MM.1S (cell line): ENCODE measurements at regions not wholly inside any gene's neighbourhood (a gene's known extent, or its start where the extent isn't known, plus 50 kb on each side); places are given as distances from the start of the nearest gene placed in this dataset.

Source experiments
- DNase-seq: peaks from one replicate; pipeline ENCODE4 v3.0.0-alpha.2; 2015
- H2AFZ ChIP-seq: fragments of 300-600 bp; sonication (generic); 2 replicates; pipeline ENCODE4 v1.6.0; 2016; ENCODE audit warnings: antibody characterized with exemption, low read length
- H3F3A ChIP-seq: fragments of 300-600 bp; sonication (generic); 2 replicates; pipeline ENCODE4 v1.6.1; 2016; ENCODE audit warnings: mild to moderate bottlenecking, antibody characterized with exemption, low read length, moderate library complexity, mixed read lengths; ENCODE audit not compliant: insufficient read depth
- H3K27ac ChIP-seq: fragments of 300-600 bp; sonication (generic); 2 replicates; pipeline ENCODE4 v1.5.1; 2016; ENCODE audit warnings: mild to moderate bottlenecking, low read length
- H3K27me3 ChIP-seq: fragments of 300-600 bp; sonication (generic); replicated peaks from 2 replicates; pipeline ENCODE4 v1.6.0; 2016; ENCODE audit warnings: low read length; ENCODE audit not compliant: insufficient read depth
- H3K36me3 ChIP-seq: fragments of 300-600 bp; sonication (generic); replicated peaks from 2 replicates; pipeline ENCODE4 v1.6.1; 2016; ENCODE audit warnings: mild to moderate bottlenecking, low read length, mixed read lengths; ENCODE audit not compliant: insufficient read depth
- H3K4me1 ChIP-seq: fragments of 300-600 bp; sonication (generic); 2 replicates; pipeline ENCODE4 v1.6.1; 2016; ENCODE audit warnings: low read length, mixed read lengths
- H3K4me2 ChIP-seq: fragments of 300-600 bp; sonication (generic); 2 replicates; pipeline ENCODE4 v1.6.0; 2016; ENCODE audit warnings: low read depth, low read length
- H3K4me3 ChIP-seq: fragments of 300-600 bp; sonication (generic); 2 replicates; pipeline ENCODE4 v1.5.1; 2016; ENCODE audit warnings: low read length, mixed read lengths
- H3K79me2 ChIP-seq: fragments of 300-600 bp; sonication (generic); 2 replicates; pipeline ENCODE4 v1.6.1; 2016; ENCODE audit warnings: mixed run types, low read length, mixed read lengths
- H3K9ac ChIP-seq: fragments of 300-600 bp; sonication (generic); 2 replicates; pipeline ENCODE4 v1.6.1; 2016; ENCODE audit warnings: low read length, mixed read lengths
- H3K9me2 ChIP-seq: fragments of 300-600 bp; sonication (generic); replicated peaks from 2 replicates; pipeline ENCODE4 v1.6.1; 2016; ENCODE audit warnings: mild to moderate bottlenecking, low read length, mixed read lengths; ENCODE audit not compliant: insufficient read depth
- H3K9me3 ChIP-seq: fragments of 300-600 bp; sonication (generic); replicated peaks from 2 replicates; pipeline ENCODE4 v1.6.1; 2016; ENCODE audit warnings: mild to moderate bottlenecking, low read length, mixed read lengths; ENCODE audit not compliant: insufficient read depth
- H4K20me1 ChIP-seq: fragments of 300-600 bp; sonication (generic); 2 replicates; pipeline ENCODE4 v1.6.1; 2016; ENCODE audit warnings: mild to moderate bottlenecking, low read length, moderate library complexity, mixed read lengths; ENCODE audit not compliant: insufficient read depth
- EZH2 ChIP-seq: fragments of 300-600 bp; sonication (generic); optimal IDR thresholded peaks from 2 replicates; pipeline ENCODE3; 2017; ENCODE audit warnings: low read depth, mild to moderate bottlenecking, antibody characterized with exemption, low read length, mixed read lengths
- EZH2phosphoT487 ChIP-seq: fragments of 300-600 bp; sonication (generic); IDR thresholded peaks from 2 replicates; pipeline ENCODE4 v1.6.1; 2018; ENCODE audit warnings: antibody characterized with exemption, low read length
- TF ChIP-seq, protein P1 (sequence below): fragments of 300-600 bp; sonication (generic); IDR thresholded peaks from 2 replicates; pipeline ENCODE4 v1.5.1; 2016; ENCODE audit warnings: antibody characterized with exemption, low read length, mixed read lengths

DNA sequence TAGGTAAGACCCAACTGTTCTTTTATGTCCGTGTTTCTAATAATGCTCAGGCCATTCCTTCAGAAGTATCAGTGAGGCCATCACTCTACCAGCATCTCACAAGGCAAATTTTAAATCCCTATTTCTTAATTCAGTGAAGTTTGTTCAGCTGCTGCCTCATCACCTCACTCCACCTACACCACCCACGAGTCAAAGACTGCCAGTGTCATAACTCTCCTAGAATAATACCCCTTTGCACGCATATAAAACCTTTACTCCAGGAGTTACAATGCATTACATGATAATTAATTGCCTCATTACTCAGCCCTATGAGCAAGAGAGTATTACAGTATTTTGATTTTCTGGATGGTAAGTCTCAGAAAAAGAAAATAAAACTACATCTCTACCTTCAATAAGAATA lies 793.6 kb downstream of the TFAP2A start:
- Histone ChIP-seq H3K79me2 (no peaks in the 10 kb centered on the region), H3K4me3 (no peak overlapping the region), H2AFZ (no peak overlapping the region), H3K9me3 (no peaks in the 10 kb centered on the region), H3K27me3 (no peaks in the 10 kb centered on the region), H3K4me2 (no peak overlapping the region), H3F3A (no peaks in the 10 kb centered on the region), H3K9me2 (no peaks in the 10 kb centered on the region), H3K36me3 (no peaks in the 10 kb centered on the region), H3K27ac (no peak overlapping the region), H3K9ac (no peak overlapping the region), H4K20me1 (no peaks in the 10 kb centered on the region), H3K4me1 (no peaks in the 10 kb centered on the region)
- TF ChIP-seq EZH2phosphoT487 (no peak), EZH2 (no peak)
- TF ChIP-seq, protein P1, sequence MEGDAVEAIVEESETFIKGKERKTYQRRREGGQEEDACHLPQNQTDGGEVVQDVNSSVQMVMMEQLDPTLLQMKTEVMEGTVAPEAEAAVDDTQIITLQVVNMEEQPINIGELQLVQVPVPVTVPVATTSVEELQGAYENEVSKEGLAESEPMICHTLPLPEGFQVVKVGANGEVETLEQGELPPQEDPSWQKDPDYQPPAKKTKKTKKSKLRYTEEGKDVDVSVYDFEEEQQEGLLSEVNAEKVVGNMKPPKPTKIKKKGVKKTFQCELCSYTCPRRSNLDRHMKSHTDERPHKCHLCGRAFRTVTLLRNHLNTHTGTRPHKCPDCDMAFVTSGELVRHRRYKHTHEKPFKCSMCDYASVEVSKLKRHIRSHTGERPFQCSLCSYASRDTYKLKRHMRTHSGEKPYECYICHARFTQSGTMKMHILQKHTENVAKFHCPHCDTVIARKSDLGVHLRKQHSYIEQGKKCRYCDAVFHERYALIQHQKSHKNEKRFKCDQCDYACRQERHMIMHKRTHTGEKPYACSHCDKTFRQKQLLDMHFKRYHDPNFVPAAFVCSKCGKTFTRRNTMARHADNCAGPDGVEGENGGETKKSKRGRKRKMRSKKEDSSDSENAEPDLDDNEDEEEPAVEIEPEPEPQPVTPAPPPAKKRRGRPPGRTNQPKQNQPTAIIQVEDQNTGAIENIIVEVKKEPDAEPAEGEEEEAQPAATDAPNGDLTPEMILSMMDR: no peak
- no peak for DNase-seq

DNA sequence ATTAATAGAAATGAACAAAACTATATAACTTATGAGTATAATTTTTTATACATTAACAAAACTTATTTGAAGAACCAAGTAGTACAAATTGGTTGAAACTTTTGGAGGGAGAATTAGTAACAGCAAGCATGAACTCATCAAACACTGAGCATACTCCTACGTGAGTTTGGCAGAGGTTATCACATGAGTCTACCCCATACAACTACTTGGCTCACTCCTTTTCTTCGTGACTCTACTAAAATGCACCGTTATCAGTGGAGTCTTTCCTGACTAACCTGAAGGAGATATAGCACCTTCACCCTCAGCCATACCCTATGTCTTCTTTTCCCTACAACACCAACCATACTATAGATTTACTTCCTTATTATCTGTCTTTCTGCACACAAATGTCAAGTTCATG lies 794.2 kb downstream of the TFAP2A start:
- no peak overlapping the region for H3K9ac ChIP-seq
- TF ChIP-seq EZH2phosphoT487 (no peak), EZH2 (no peak)
- TF ChIP-seq, protein P1: no peak
- H3K4me1 ChIP-seq: no peaks in the 10 kb centered on the region
- H2AFZ ChIP-seq: no peak overlapping the region
- no peak for DNase-seq
- H3K4me3 ChIP-seq: no peak overlapping the region
- H3K36me3 ChIP-seq: no peaks in the 10 kb centered on the region
- no peak overlapping the region for H3K4me2 ChIP-seq
- no peaks in the 10 kb centered on the region for H3K79me2 ChIP-seq
- H3F3A ChIP-seq: no peaks in the 10 kb centered on the region
- H3K9me2 ChIP-seq: no peaks in the 10 kb centered on the region
- no peaks in the 10 kb centered on the region for H4K20me1 ChIP-seq
- H3K27me3 ChIP-seq: no peaks in the 10 kb centered on the region
- no peak overlapping the region for H3K27ac ChIP-seq
- no peaks in the 10 kb centered on the region for H3K9me3 ChIP-seq

DNA sequence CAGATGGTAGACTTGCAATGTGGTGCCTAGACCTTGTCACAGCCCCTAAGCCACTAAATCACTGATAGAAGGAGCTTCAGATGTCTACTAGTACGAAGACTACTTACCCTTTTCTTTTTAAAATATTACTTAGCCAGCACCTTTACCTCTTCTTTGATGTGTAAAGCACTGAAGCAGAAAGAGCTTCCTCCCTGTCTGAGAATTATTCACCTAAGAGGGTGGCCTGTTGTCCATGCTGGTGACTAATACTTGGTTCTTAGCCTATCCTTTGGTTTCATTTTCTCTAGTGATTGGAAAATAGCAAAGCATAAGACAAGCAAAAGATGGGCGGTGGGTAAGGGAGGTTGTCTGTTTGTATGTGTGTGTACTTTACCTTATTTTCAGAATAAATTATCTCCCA lies 794.6 kb downstream of the TFAP2A start:
- Histone ChIP-seq H3K36me3 (no peaks in the 10 kb centered on the region), H3K4me3 (no peak overlapping the region), H3K9ac (no peak overlapping the region), H3K79me2 (no peaks in the 10 kb centered on the region), H3F3A (no peaks in the 10 kb centered on the region), H2AFZ (no peak overlapping the region), H3K4me2 (no peak overlapping the region), H3K4me1 (no peaks in the 10 kb centered on the region), H4K20me1 (no peaks in the 10 kb centered on the region), H3K27ac (no peak overlapping the region), H3K9me2 (no peaks in the 10 kb centered on the region), H3K27me3 (no peaks in the 10 kb centered on the region), H3K9me3 (no peaks in the 10 kb centered on the region)
- DNase-seq: no peak
- TF ChIP-seq EZH2phosphoT487 (no peak), EZH2 (no peak)
- TF ChIP-seq, protein P1: no peak

DNA sequence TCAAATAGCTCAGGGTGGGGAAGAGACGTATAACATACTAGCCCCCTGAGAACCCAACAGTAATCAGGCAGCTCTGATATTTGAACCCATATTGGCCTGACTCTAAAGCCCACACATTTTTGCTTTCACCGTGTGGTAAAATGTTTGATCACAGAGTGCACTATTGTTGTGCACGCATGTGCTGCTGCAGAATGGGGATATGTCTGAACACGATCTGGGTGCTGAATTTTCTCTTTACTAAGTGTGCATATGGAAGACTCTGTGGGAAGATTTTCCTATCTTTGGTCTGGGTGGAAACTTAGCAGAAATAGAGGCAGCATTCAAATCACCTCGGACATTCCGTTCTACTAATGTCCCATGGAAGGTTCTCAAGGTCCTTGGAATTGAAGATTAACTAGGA lies 800.1 kb downstream of the TFAP2A start:
- Histone ChIP-seq H3K9ac (no peak overlapping the region), H3K4me2 (no peak overlapping the region), H3F3A (no peaks in the 10 kb centered on the region), H3K27ac (no peak overlapping the region), H3K4me1 (no peaks in the 10 kb centered on the region), H3K9me2 (no peaks in the 10 kb centered on the region), H4K20me1 (no peaks in the 10 kb centered on the region), H3K4me3 (no peak overlapping the region), H3K79me2 (no peaks in the 10 kb centered on the region), H3K27me3 (no peaks in the 10 kb centered on the region), H3K36me3 (no peaks in the 10 kb centered on the region), H3K9me3 (no peaks in the 10 kb centered on the region), H2AFZ (no peak overlapping the region)
- DNase-seq: no peak
- TF ChIP-seq, protein P1: no peak
- TF ChIP-seq EZH2 (no peak), EZH2phosphoT487 (no peak)
